IMR-90 (cell line): ENCODE measurements at regions not wholly inside any gene's neighbourhood (a gene's known extent, or its start where the extent isn't known, plus 50 kb on each side); places are given as distances from the start of the nearest gene placed in this dataset.

ENCODE experiments used
- ATAC-seq: fragments of 200-7000 bp; cut with Tn5 transposase; 2 replicates; pipeline ENCODE4 v1.9.1; 2020; ENCODE audit warnings: low read depth, mild to moderate bottlenecking, moderate library complexity
- BruUV-seq: library from RNA; stranded (reverse); fragments of 400-500 nt; replicated peaks from 2 replicates; lab custom pipeline; 2021; lab: Mats Ljungman, UMichigan
- CTCF ChIA-PET: fragments of 300-600 bp; formaldehyde crosslinking; extraction: SDS; loops from one replicate; lab custom pipeline; 2021; ENCODE audit warnings: antibody characterized with exemption; lab: Yijun Ruan, JAX
- POLR2A ChIA-PET: fragments of 300-600 bp; sonication (Branson Sonifier 250); formaldehyde crosslinking; loops from one replicate; lab custom pipeline; 2022; ENCODE audit warnings: antibody characterized with exemption; ENCODE audit not compliant: unreplicated experiment; lab: Charles Lee
- DNase-seq: peaks from one replicate; pipeline ENCODE4 v3.0.0; 2013
- H2AFZ ChIP-seq: replicated peaks from 2 replicates; pipeline ENCODE3; 2013; ENCODE audit warnings: low read length, mild to moderate bottlenecking; ENCODE audit not compliant: poor library complexity
- H2AK5ac ChIP-seq: 2 replicates; pipeline ENCODE4 v1.6.1; 2013; ENCODE audit warnings: low read depth, low read length, inconsistent platforms
- H2AK9ac ChIP-seq: replicated peaks from 2 replicates; pipeline ENCODE3; 2013; ENCODE audit warnings: mild to moderate bottlenecking, low read depth, low read length, moderate library complexity; ENCODE audit not compliant: poor library complexity
- H2BK120ac ChIP-seq: 2 replicates; pipeline ENCODE4 v1.6.1; 2013; ENCODE audit warnings: low read depth, low read length, inconsistent platforms
- H2BK15ac ChIP-seq: 3 replicates; pipeline ENCODE4 v1.6.1; 2013; ENCODE audit warnings: low read depth, low read length, inconsistent platforms
- H2BK20ac ChIP-seq: 2 replicates; pipeline ENCODE4 v1.6.1; 2013; ENCODE audit warnings: low read depth, mild to moderate bottlenecking, inconsistent platforms, low read length, moderate library complexity
- H2BK5ac ChIP-seq: 2 replicates; pipeline ENCODE4 v1.6.1; 2013; ENCODE audit warnings: mild to moderate bottlenecking, low read depth, low read length, inconsistent platforms; ENCODE audit not compliant: poor library complexity, severe bottlenecking
- H3K14ac ChIP-seq: replicated peaks from 2 replicates; pipeline ENCODE4 v1.6.1; 2013; ENCODE audit warnings: low read depth, low read length, inconsistent platforms
- H3K18ac ChIP-seq: 2 replicates; pipeline ENCODE4 v1.6.1; 2013; ENCODE audit warnings: low read depth, low read length, control low read depth
- H3K23ac ChIP-seq: 2 replicates; pipeline ENCODE4 v1.6.1; 2013; ENCODE audit warnings: low read depth, low read length, inconsistent platforms
- H3K27ac ChIP-seq: 2 replicates; pipeline ENCODE4 v1.5.1; 2013; ENCODE audit warnings: mild to moderate bottlenecking, control low read depth, low read length; ENCODE audit not compliant: insufficient read depth
- H3K27me3 ChIP-seq: 2 replicates; pipeline ENCODE4 v1.6.1; 2013; ENCODE audit warnings: low read length; ENCODE audit not compliant: control insufficient read depth, insufficient read depth
- H3K36me3 ChIP-seq: 2 replicates; pipeline ENCODE4 v1.6.1; 2013; ENCODE audit warnings: low read length, mixed read lengths; ENCODE audit not compliant: control insufficient read depth, insufficient read depth
- H3K4ac ChIP-seq: 2 replicates; pipeline ENCODE4 v1.6.1; 2013; ENCODE audit warnings: low read depth, low read length, inconsistent platforms
- H3K4me1 ChIP-seq: 2 replicates; pipeline ENCODE4 v1.6.1; 2013; ENCODE audit warnings: low read length, mixed read lengths; ENCODE audit not compliant: control insufficient read depth, insufficient read depth
- H3K4me2 ChIP-seq: 2 replicates; pipeline ENCODE4 v1.6.1; 2013; ENCODE audit warnings: low read depth, mild to moderate bottlenecking, control low read depth, low read length, moderate library complexity
- H3K4me3 ChIP-seq: 2 replicates; pipeline ENCODE4 v1.5.1; 2013; ENCODE audit warnings: low read depth, mild to moderate bottlenecking, control low read depth, low read length, moderate library complexity; ENCODE audit not compliant: insufficient read depth
- H3K56ac ChIP-seq: 2 replicates; pipeline ENCODE4 v1.6.1; 2013; ENCODE audit warnings: low read length, inconsistent platforms; ENCODE audit not compliant: insufficient read depth; ENCODE audit errors: extremely low read depth
- H3K79me1 ChIP-seq, 2 experiments: 2 replicates each; pipeline ENCODE4 v1.6.1; 2013; ENCODE audit warnings: low read length in 2 of 2, inconsistent platforms in 1 of 2, low read depth in 1 of 2
- H3K9ac ChIP-seq: 2 replicates; pipeline ENCODE4 v1.6.1; 2013; ENCODE audit warnings: low read depth, low read length, control low read depth
- H3K9me1 ChIP-seq: 2 replicates; pipeline ENCODE4 v1.6.1; 2013; ENCODE audit warnings: low read length, inconsistent platforms; ENCODE audit not compliant: insufficient read depth
- H3K9me3 ChIP-seq: 2 replicates; pipeline ENCODE4 v1.6.1; 2013; ENCODE audit warnings: low read length; ENCODE audit not compliant: control insufficient read depth, insufficient read depth
- H4K20me1 ChIP-seq: 2 replicates; pipeline ENCODE4 v1.6.1; 2013; ENCODE audit warnings: low read length, inconsistent platforms; ENCODE audit not compliant: insufficient read depth
- H4K5ac ChIP-seq: 2 replicates; pipeline ENCODE4 v1.6.1; 2013; ENCODE audit warnings: mild to moderate bottlenecking, low read depth, low read length, control low read depth
- H4K8ac ChIP-seq, 2 experiments: 2 replicates each; pipeline ENCODE4 v1.6.1; 2013; ENCODE audit warnings: low read depth in 2 of 2, low read length in 2 of 2, control low read depth in 1 of 2, inconsistent platforms in 1 of 2
- H4K91ac ChIP-seq: 2 replicates; pipeline ENCODE4 v1.6.1; 2013; ENCODE audit warnings: low read depth, low read length, inconsistent platforms; ENCODE audit not compliant: insufficient read depth
- CEBPB ChIP-seq: IDR thresholded peaks from 2 replicates; pipeline ENCODE4 v1.6.1; 2012; ENCODE audit warnings: low read depth, low read length, improper control_type of control experiment
- FOS ChIP-seq: fragments of 150-350 bp; IDR thresholded peaks from 2 replicates; pipeline ENCODE4 v1.6.1; 2016; ENCODE audit warnings: low read depth, low read length
- MAFK ChIP-seq: IDR thresholded peaks from 2 replicates; pipeline ENCODE4 v1.6.1; 2012; ENCODE audit warnings: low read depth, low read length, improper control_type of control experiment
- NFE2L2 ChIP-seq: fragments of 150-350 bp; IDR thresholded peaks from 2 replicates; pipeline ENCODE4 v1.6.1; 2016; ENCODE audit warnings: low read depth, mild to moderate bottlenecking, low read length
- RCOR1 ChIP-seq: IDR thresholded peaks from 2 replicates; pipeline ENCODE4 v1.6.1; 2012; ENCODE audit warnings: mild to moderate bottlenecking, low read length, improper control_type of control experiment; ENCODE audit not compliant: insufficient replicate concordance
- WGBS, 2 experiments: methylation state at CpG; one replicate each; pipeline versions ENCODE4 v1.1.5 to v1.1.7; 2013; ENCODE audit warnings: missing lambda C conversion rate in 2 of 2; ENCODE audit not compliant: insufficient read length in 1 of 2; ENCODE audit errors: extremely low coverage in 2 of 2; 5-methylcytosine and 5-hydroxymethylcytosine counted together
- dilution Hi-C: fragments of 300-500 bp; cut with HindIII; formaldehyde crosslinking; loops from one replicate; pipeline ENCODE4 v1.14.3; 2018; ENCODE audit warnings: low sequenced_read_pairs; ENCODE audit not compliant: unreplicated experiment
- in situ Hi-C: fragments of 300-500 bp; cut with MboI; formaldehyde crosslinking; loops from 3 replicates; pipeline ENCODE4 v1.14.3; 2019; ENCODE audit warnings: low sequenced_read_pairs, inconsistent platforms, mixed read lengths
- intact Hi-C: fragments of 100-400 bp; cut with micrococcal nuclease; formaldehyde crosslinking; loops from 2 replicates; pipeline ENCODE4 v1.10.0; 2022
- TF ChIP-seq, protein P1 (sequence below): fragments of 150-350 bp; IDR thresholded peaks from 2 replicates; pipeline ENCODE4 v1.6.1; 2016; ENCODE audit warnings: low read depth, mild to moderate bottlenecking, low read length, moderate library complexity, borderline replicate concordance

DNA sequence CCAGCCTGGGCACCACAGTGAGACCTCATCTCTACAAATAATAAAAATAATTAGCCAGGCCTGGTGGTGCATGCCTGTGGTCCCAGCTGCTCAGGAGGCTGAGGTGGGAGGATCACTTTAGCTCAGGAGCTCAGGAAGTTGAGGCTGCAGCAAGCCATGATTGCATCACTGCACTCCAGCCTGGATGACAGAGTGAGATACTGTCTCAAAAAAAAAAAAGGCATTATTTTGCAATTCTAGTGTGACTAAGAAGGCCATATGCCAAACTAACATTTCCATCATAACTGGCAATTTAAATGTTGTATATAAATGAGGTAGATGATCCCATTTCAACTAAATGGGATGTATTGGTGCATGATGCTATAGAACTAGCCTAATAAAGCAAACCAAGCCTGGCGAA, 632.8 kb upstream of the KLF12 start:
- H3K4me1 ChIP-seq: peaks cover 6% of the 10 kb centered on the region
- no peak overlapping the region for H2AK5ac ChIP-seq
- TF ChIP-seq MAFK (no peak), FOS (no peak), RCOR1 (peak; percentile 25), NFE2L2 (no peak), CEBPB (peak; percentile 92)
- TF ChIP-seq, protein P1, sequence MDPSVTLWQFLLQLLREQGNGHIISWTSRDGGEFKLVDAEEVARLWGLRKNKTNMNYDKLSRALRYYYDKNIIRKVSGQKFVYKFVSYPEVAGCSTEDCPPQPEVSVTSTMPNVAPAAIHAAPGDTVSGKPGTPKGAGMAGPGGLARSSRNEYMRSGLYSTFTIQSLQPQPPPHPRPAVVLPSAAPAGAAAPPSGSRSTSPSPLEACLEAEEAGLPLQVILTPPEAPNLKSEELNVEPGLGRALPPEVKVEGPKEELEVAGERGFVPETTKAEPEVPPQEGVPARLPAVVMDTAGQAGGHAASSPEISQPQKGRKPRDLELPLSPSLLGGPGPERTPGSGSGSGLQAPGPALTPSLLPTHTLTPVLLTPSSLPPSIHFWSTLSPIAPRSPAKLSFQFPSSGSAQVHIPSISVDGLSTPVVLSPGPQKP: no peak
- intact Hi-C loops (no loop called here), in situ Hi-C loops (no loop called here), dilution Hi-C loops (no loop called here)
- H2BK120ac ChIP-seq: no peak overlapping the region
- H3K36me3 ChIP-seq: no peaks in the 10 kb centered on the region
- H2BK20ac ChIP-seq: no peak overlapping the region
- H4K5ac ChIP-seq: no peak overlapping the region
- H2BK15ac ChIP-seq: no peak overlapping the region
- CTCF ChIA-PET: no interaction called here
- no peaks in the 10 kb centered on the region for H3K9me1 ChIP-seq
- H2AK9ac ChIP-seq: no peak overlapping the region
- H3K9ac ChIP-seq: no peak overlapping the region
- no peak overlapping the region for H3K4ac ChIP-seq
- H3K27ac ChIP-seq: no peak overlapping the region
- no peak overlapping the region for H3K4me2 ChIP-seq
- H3K9me3 ChIP-seq: no peaks in the 10 kb centered on the region
- no CpG with 5 or more reads among the region's 1 CpG for WGBS, 2 experiments
- no peak overlapping the region for H4K91ac ChIP-seq
- no TSS peak for BruUV-seq
- H3K79me1 ChIP-seq: no peaks in the 10 kb centered on the region
- no peak overlapping the region for H3K23ac ChIP-seq
- POLR2A ChIA-PET: no interaction called here
- H3K14ac ChIP-seq: no peak overlapping the region
- ATAC-seq (no peak), DNase-seq (peak; percentile 66)
- H3K4me3 ChIP-seq: no peak overlapping the region
- H3K27me3 ChIP-seq: no peaks in the 10 kb centered on the region; the same call in 1 of the 2 replicates
- H3K18ac ChIP-seq: no peak overlapping the region
- no peak overlapping the region for H4K8ac ChIP-seq
- no peak overlapping the region for H3K56ac ChIP-seq
- H4K20me1 ChIP-seq: no peaks in the 10 kb centered on the region
- no peak overlapping the region for H2BK5ac ChIP-seq
- H2AFZ ChIP-seq: no peak overlapping the region
